Iris pigment epithelial cell (primary cell): ENCODE measurements at regions not wholly inside any gene's neighbourhood (a gene's known extent, or its start where the extent isn't known, plus 50 kb on each side); places are given as distances from the start of the nearest gene placed in this dataset.
A peak's percentile ranks its signal among the peaks of the same experiment; 100 is the strongest.

Experiments
- DNase-seq: peaks from one replicate; pipeline ENCODE4 v3.0.0-alpha.2; 2011; ENCODE audit warnings: low read depth

GRCh38 chr21:25375675-25376074 lies 231.6 kb downstream of the MRPL39 start:
- DNase-seq, result peak; percentile 51

- DNase-seq, result peak; percentile 27
These were observed 233.9 kb downstream of the MRPL39 start for GRCh38 chr21:25373126-25374082.

GRCh38 chr21:25371841-25372425 lies 235.3 kb downstream of the MRPL39 start:
- DNase-seq, result no peak

- peak; percentile 97 for DNase-seq
These were observed 237.0 kb downstream of the MRPL39 start for GRCh38 chr21:25370311-25370744.

- peak; percentile 52 for DNase-seq
These were observed 237.6 kb downstream of the MRPL39 start for GRCh38 chr21:25369524-25370300.

GRCh38 chr21:25368531-25368930 lies 238.8 kb downstream of the MRPL39 start:
- no peak for DNase-seq

GRCh38 chr21:25366116-25366515 lies 241.2 kb downstream of the MRPL39 start:
- DNase-seq, result no peak

GRCh38 chr21:25362375-25363267 lies 244.7 kb downstream of the MRPL39 start:
- no peak for DNase-seq

GRCh38 chr21:25361765-25362164 lies 245.5 kb downstream of the MRPL39 start:
- no peak for DNase-seq

- no peak for DNase-seq
These were observed 246.2 kb downstream of the MRPL39 start for GRCh38 chr21:25361097-25361496.

- DNase-seq, result no peak
These were observed 246.7 kb downstream of the MRPL39 start for GRCh38 chr21:25360593-25360992.

GRCh38 chr21:25359724-25360123 lies 247.6 kb downstream of the MRPL39 start:
- no peak for DNase-seq

GRCh38 chr21:25350056-25350455 lies 257.2 kb downstream of the MRPL39 start:
- peak; percentile 59 for DNase-seq

- DNase-seq, result no peak
These were observed 263.3 kb downstream of the MRPL39 start for GRCh38 chr21:25343774-25344545.

- peak; percentile 11 for DNase-seq
These were observed 264.5 kb downstream of the MRPL39 start for GRCh38 chr21:25342816-25343215.

GRCh38 chr21:25341981-25342380 lies 265.3 kb downstream of the MRPL39 start:
- DNase-seq, result no peak

GRCh38 chr21:25338415-25338814 lies 268.9 kb downstream of the MRPL39 start:
- no peak for DNase-seq

- no peak for DNase-seq
These were observed 273.1 kb downstream of the MRPL39 start for GRCh38 chr21:25334046-25334730.

GRCh38 chr21:25331286-25331685 lies 276.0 kb downstream of the MRPL39 start:
- DNase-seq, result peak; percentile 21

GRCh38 chr21:25330266-25330665 lies 277.0 kb downstream of the MRPL39 start:
- no peak for DNase-seq
